ENCODE measurements at regions not wholly inside any gene's neighbourhood (a gene's known extent, or its start where the extent isn't known, plus 50 kb on each side); places are given as distances from the start of the nearest gene placed in this dataset.
"Not testable (repeated sequence)": the region's sequence is repeated elsewhere in the genome, so short reads cannot be mapped to it uniquely, and the experiment has no call there.

DNA sequence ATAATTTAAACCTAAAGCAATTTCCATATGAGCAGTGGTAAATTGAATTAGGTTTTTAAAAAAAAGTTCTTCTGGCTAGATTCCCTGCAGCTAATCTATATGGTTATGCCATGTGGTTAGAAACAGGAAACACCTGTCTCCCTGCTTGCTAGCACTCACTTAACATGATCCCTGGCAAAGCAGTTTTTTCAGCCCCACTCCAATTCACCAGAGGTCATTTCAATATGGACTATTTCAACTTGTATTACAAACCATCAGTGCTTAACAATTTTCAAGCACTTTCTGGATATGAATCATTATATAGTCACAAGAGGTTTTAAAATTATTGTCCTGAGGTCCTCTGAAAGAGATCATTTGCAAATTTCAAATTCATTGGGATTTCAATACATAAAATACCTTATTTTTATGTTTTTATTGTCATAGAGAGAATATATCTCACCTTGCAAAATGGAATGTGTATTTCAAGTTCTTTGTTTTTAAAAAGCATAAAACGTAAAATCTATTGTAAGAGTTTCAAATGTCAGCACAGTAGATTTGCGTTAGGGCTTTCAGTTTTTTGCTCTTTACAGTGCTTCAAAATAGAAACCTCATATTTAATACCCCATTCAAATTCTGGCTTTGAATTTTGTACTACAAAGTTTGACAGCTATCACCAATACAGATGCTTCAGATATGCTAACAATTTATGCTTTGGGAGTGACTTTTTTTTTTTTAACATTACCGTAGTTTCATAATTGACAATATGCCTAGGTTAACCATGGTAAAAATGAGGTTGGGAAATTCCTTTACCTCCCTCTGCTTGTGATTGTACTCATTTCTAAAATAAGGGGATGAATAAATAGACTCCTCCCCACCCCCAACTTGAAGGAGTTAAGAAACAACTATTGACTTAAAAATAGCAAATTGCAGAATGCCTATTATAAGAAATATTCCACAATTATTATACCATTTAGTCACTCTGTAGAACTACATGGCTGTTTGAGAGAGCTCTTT lies 117.5 kb upstream of the HGF start:
- no peak for DNase-seq (ENCODE audit: low read depth)

DNA sequence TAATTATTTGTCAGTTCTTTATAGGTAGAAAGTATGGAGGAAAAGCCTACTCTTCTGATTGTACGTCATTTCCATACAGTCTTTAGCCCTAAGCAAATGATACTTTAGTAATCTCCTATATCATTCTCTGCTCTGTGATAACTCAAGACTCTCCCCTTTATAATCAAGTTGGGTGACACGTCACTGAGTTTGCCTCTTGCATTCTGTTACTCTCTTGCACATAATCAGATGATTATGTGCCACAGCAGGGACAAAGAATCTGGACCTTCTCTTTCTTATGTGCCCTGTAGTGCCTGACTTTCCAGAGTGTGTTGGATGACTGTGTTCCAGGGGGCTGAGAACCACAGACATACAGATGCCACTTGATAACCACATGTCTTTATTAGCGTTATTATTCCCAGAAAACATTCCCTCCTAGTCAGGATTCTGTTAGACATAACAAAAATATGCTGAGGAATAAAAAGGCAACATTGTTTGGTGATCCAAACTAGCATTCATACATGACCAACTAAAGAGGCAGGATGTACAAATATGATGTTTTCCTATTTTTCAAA lies 116.4 kb upstream of the HGF start:
- DNase-seq (ENCODE audit: low read depth), result no peak

DNA sequence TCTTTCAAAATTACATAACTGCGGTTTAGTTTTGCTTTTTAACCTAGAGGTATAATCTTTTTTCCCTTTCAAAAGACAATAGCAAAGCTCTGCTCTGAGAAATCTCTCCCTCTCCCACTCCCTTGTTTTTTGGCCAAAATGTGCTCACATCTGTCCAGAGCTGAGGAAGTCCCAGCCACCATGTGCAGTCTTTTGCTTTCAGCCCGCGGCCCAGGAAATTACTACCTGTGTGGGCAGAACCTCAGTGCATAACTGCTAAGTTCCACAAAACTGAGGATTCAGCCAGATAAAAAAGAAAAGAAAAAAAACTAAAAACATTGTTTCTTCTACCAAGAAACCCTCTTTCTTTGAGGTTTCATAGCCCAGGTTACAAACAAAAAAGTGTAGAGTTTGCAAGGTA lies 115.0 kb upstream of the HGF start:
- no peak for DNase-seq (ENCODE audit: low read depth)

DNA sequence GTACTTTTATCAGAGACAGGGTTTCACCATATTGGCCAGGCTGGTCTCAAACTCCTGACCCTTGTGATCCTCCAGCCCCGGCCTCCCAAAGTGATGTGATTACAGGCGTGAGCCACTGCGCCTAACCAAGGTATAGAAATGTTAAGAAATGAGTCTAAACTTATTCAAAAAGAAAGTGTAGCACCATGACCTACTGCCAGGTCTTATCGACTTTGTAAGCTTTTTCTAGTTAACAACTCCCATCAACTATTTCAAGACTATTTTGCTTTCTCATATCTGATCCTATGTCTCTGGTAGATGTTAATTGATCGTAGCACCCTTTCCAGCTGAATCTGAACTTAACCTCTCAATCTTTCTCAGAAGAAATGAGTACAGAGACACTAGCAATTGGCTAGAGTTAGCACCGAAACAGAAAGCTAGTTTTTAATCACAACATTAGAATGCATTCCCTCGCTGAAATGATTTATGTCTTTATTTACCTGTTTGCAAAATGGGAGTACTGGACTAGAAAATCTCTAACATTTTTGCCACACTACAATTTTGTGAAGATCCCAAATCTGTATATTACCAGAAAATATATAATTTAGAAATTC lies 114.0 kb upstream of the HGF start:
- DNase-seq (ENCODE audit: low read depth), result no peak

DNA sequence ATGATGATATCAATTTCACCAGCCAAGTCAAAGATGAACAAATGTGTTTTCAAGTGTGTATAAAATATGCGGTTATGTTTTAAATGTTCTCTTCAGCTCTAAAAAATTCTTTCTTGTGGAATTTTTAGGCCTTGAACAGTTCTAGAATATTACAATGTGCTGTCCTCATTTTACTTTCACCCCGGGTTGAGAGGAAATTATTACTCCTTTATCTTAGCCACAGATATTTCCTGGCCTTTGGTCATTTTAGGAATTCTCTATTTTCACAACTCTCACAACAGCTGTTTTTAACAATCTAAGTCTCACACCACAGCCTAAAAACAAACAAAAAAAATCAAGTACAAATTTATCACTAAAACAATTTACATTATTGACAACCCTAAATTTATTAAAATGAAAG lies 112.2 kb upstream of the HGF start:
- no peak for DNase-seq (ENCODE audit: low read depth)

DNA sequence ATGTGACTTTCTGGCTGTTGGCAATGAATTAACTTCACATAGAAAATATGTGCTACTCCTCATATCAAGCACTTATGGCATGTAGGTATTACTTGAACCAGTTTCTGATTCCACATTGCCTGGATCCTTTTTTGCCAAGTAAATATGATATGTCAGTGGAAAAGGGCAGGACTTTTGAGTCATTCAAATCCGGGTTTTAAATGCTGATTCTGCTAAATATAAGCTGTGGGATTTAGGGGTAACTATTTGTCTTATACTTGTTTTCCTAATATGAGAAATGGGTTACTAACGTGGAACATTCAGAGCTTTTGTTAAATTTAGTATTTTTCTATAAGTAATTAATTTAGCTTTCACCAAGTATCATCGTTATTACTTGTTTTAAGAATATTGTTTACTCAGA lies 108.0 kb upstream of the HGF start:
- DNase-seq (ENCODE audit: low read depth), result no peak

DNA sequence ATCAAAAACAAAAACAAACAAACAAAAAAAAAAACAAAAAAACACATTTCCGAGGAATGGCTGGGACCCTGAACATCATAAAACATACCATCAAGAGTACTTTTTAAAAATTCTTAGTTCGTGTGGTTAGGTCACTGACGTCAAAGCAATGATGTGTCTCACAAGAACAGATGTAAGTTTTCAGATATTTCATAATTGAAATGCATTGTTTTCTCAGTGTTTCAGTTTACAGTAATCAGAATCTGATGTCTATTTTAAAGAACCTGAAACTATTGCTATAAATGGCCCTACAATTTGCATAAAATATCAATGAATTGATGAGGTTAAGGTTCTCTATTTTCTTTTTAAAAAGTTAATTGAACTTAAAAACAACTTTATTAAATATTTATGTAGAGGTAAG lies 103.7 kb upstream of the HGF start:
- no peak for DNase-seq (ENCODE audit: low read depth)

DNA sequence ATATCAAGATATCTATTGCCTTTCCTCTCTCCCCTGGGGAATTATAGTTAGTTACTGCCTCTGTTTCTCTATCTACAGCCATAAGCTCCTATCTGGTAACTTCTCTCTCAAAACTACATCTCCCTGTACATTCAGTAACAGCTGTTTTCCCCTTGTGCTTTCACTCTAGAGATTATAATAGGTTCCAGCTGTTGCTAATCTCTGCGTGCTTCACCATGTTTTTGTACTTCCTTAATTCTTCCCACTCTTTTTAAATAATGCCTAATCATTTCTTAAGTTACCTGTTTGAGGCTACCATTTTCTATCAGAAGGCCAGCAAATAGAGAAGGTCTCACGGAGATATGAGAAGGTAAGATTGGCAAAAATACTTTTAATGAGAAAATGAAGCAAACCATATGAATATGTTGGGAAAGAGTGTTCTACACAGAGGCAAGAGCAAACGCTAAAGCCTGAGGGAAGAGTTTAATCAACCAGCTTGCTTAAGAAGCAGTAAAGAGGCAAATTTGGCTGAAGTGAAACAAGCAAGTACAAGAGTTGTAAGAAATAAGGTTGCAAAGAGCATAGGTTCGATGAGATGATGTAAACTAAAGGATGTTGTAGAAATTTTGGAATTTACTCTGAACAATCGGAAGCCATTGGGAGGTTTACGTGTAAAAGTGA lies 101.9 kb upstream of the HGF start:
- no peak for DNase-seq (ENCODE audit: low read depth)

DNA sequence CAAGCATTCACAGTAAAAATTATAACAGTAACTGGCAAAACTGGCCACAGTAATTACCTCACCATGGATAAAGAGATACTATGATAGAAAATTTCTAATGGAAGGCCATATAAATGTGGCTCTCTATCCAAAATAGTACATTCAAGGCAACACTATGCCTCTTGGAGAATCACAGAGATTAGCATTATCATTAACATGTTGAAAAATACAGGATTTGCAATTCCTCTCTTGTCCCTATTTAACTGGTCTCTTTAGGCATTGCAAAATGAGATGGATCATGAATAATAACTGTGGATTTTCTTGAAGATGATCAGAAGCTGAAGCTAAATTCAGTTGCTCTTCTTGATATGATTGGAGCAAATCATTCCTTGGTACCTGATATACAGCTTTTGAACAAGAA lies 100.8 kb upstream of the HGF start:
- DNase-seq (ENCODE audit: low read depth), result no peak

DNA sequence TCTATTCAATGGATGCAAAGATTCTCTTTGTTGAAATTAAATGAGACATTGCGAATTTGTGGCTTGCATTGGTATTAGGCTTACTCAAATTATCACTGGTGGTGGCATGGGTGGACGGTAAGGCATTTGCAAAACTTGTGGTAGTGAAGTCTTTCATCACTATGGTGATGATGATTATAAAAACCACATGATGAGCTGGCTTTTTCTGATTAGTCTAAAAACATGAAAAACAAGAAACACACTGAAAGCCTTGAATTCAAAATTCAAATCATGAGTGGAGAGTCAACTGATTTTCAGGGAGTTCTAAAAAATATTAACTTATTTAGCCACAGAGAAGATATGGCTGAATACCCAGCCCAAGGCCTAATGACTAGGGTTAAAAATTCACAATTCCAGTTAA lies 99.8 kb upstream of the HGF start:
- no peak for DNase-seq (ENCODE audit: low read depth)

DNA sequence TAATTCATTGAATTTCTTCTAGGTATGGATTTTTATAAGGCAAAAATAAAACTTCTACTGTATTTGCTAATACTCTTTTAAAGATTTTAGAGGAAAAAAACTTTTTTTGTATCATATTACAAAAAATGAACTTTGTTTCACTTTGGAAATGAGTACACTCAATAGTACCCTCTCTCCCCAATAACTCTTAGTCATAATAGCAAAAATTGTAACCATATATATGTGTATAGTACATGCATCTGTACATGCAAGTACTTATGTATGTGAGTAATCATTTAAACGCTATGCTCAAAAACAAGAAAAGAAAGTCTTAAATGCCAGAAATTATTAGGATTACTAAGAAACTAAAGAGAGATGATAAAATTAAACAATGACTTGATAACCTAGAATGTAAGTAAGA lies 95.9 kb upstream of the HGF start:
- no peak for DNase-seq (ENCODE audit: low read depth)

DNA sequence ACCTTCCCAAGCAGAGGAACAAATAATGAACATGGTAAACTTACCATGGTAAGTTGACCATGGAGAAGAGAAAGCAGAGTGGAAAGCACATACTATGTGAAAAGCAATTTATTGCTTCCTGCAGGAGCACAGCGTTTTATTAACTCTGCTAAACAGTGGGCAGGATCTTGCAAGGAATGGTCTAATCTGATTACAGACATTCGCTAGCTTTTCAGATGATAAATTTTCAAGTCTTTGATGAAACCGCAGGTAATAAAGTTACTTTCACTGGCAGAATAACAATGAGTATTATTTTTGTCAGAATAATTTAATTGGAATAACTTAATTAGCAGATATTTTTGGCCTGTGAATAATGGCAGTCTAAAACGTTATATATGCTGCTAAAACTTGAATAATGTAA lies 89.6 kb upstream of the HGF start:
- no peak for DNase-seq (ENCODE audit: low read depth)

DNA sequence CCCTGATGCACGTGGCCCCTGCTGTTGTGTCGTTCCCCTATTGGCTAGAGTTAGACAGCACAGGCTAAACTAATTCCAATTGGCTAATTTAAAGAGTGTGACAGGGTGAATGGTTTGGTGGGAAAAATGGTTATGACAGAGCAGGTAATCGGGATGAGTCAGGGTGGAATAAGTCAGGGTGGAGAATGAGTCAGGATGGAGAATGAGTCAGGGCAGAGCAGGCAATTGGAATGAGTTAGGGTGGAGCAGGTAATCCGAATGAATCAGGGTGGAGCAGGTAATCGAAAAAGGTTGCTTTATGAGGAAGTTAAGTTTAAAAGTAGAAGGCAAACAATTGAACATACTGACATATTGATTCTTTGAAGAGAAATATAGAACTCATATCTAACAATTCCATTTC lies 89.0 kb upstream of the HGF start:
- DNase-seq (ENCODE audit: low read depth), result not testable (repeated sequence)

DNA sequence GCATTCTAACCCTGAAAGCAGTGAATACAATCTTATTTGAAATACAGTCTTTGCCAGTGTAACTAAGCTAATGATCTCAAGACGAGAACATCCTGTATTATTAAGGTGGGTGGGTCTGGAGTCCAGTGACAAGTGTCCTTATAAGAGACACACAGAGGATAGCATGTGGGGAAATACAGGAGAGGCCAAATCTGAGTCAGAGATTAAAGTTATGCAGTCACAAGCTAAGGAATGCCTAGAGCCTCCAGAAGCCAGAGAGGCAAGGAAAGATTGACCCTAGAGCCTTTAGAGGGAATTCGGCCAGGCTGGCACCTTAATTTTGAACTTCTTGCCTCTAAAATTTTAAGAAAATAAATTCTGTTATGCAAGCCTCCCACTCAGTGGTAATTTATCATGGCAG lies 87.5 kb upstream of the HGF start:
- no peak for DNase-seq (ENCODE audit: low read depth)

DNA sequence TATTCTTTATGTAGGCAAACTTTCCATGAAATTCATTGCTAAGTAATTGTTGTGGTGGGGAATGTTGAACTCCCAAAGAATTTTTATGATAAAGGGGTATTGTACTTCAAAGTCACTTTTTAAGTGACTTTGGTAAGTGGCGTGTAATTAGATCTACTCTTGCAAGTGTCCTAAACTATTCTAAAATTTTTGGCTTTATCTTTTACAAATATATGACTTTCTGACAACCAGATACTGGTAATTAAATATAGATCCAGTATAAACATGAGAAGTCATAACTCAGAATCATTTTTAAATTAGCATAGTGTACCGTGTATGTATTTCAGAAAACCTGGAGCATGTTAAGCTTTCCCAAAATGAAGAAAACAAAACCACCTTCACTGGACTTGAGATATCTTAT lies 84.7 kb upstream of the HGF start:
- no peak for DNase-seq (ENCODE audit: low read depth)

DNA sequence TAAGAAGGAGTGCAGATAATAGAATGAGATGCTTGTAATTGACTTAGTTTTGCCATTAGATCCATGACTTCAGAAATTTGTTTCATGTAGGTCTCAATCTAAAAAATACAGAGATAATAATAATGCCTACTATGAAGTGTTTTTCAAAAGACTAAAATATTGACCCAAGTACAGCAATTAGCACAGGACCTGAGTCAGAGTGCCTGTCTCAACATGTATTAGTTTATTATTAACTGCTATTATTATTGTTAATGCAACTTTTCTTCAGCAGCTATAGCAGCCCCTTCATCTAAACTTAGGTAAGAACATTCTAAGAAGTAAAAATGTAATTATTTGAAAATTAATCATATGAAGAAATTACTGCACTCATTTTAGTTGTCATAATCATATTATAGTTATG lies 82.9 kb upstream of the HGF start:
- no peak for DNase-seq (ENCODE audit: low read depth)

DNA sequence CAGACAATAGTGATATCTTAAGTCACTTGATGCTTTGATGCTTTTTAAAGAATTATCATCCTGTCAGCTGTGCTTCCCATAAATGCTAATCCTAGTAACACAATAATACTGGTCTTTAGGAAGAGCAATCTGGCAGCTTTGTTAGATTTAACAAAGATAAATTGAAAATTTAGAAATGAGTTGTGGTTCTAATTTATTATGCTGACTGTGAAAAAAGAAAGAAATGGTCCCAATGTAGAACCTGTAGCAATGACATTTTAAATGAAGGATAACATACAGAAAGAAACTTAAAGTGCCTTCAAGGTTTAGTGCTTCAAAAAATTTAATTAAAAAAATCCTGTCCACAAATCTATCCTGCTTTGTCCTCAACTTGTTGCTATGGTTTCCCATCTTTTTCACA lies 81.6 kb upstream of the HGF start:
- DNase-seq (ENCODE audit: low read depth), result no peak

DNA sequence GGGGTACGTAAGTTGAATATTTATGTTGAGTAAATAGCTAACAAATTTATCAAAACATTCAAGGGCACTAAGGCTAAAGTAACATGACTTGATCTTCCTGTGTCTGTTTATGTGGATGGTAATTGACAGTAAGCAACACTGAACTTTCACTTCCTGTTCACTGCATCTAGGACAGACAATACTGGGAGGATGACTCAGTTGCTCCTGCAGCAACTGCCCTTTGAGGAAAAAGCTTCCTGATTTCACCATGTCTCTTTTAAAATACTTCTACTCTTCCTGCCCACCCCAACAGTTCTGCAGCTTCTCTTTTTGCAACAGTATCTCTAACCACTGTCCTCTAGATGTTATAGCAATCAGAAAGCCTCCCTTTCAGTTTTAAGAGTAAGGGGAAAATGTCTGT lies 76.6 kb upstream of the HGF start:
- DNase-seq (ENCODE audit: low read depth), result no peak

DNA sequence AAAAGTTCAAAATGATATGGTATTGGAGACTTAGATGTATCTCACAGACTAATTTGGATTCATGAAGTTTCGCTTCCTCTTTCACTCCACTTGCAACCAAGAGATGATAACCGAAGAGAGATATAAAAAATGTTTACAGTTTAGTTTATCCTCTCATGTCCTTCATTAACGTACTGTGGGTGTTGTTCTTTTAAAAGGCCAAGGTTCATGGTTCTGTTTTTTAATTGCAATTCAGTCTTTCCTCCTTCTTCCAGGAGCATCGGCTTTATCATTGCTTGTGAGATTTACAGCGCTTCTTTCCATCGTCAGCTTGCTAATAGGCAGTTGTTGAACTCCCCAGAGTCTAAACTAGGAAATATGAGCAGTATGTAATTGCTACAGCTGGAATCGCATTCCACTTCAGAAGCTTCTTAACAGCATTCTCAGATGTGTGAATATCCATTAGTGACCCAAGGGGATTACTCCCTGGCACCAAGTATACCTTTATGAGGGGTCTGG lies 75.9 kb upstream of the HGF start:
- no peak for DNase-seq (ENCODE audit: low read depth)

DNA sequence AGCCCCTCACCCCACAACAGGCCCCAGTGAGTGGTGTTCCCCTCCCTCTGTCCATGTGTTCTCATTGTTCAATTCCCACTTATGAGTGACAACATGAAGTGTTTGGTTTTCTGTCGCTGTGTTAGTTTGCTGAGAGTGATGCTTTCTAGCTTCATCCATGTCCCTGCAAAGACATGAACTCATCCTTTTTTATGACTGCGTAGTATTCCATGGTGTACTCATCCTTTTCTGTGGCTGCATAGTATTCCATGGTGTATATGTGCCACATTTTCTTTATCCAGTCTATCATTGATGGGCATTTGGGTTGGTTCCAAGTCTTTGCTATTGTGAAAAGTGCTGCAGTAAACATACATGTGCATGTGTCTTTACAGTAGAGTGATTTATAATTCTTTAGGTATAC lies 73.8 kb upstream of the HGF start:
- DNase-seq (ENCODE audit: low read depth), result not testable (repeated sequence)

DNA sequence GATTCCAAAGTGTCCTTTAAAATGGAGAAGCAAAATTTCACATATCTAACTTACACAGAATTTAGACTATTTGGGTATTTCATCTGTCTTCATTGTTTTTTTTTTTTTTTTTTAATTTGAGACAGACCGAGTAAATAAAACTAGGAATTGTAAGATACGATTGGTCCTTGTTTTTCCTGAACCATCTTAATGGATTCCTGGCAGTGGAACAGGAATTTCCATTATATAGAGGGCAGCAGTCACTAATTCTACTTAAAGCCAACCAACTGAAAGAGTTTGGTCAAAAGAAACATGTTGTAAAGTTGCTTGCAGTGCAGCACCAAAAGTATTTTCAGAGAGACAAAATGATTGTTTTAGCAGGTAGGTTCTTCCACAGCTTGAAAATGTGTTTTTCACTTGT lies 72.5 kb upstream of the HGF start:
- no peak for DNase-seq (ENCODE audit: low read depth)

DNA sequence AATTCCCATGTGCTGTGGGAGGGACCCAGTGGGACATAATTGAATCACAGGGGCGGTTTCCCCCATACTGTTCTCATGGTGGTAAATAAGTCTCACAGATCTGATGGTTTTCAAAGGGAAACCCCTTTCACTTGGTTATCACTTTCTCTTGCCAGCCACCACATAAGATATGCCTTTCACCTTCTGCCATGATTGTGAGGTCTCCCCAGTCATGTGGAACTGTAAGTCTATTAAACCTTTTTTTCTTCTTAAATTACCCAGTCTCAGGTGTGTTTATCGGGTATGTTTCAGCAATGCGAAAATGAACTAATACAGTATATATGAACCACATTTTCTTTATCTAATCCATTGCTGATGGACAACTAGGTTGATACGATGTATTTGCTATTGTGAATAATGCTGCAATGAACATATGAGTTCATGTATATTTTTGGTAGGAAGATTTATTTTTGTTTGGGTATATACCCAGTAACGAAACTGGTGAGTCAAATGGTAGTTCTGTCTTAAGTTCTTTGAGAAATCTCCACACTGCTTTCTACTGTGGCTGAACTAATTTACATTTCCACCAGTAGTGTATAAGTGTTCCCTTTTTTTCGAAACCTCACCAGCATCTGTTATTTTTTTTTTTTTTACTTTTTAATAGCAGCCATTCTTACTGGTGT lies 70.0 kb upstream of the HGF start:
- no peak for DNase-seq (ENCODE audit: low read depth)
